Astrocyte (in vitro differentiated cells and primary cell): ENCODE measurements at regions not wholly inside any gene's neighbourhood (a gene's known extent, or its start where the extent isn't known, plus 50 kb on each side); places are given as distances from the start of the nearest gene placed in this dataset.

Source experiments
- DNase-seq: peaks from one replicate; pipeline ENCODE4 v3.0.0-alpha.2; 2010; ENCODE audit warnings: low read depth
- FAIRE-seq: peaks from 2 replicates; lab custom pipeline; 2011; peaks lifted over from hg19 to GRCh38; lab: Jason Lieb, UNC
- H2AFZ ChIP-seq: 2 replicates; pipeline ENCODE4 v1.6.0; 2012; ENCODE audit warnings: low read depth, low read length, inconsistent platforms
- H3K27ac ChIP-seq: 2 replicates; pipeline ENCODE4 v1.5.1; 2011; ENCODE audit warnings: low read depth, low read length, inconsistent platforms
- H3K27me3 ChIP-seq: 2 replicates; pipeline ENCODE4 v1.6.0; 2011; ENCODE audit warnings: low read length, inconsistent platforms; ENCODE audit not compliant: insufficient read depth
- H3K36me3 ChIP-seq: 2 replicates; pipeline ENCODE4 v1.5.1; 2011; ENCODE audit warnings: low read length, inconsistent platforms; ENCODE audit not compliant: insufficient read depth
- H3K4me1 ChIP-seq: 2 replicates; pipeline ENCODE4 v1.5.1; 2011; ENCODE audit warnings: low read length, inconsistent platforms; ENCODE audit not compliant: insufficient read depth
- H3K4me2 ChIP-seq: 2 replicates; pipeline ENCODE4 v1.6.0; 2012; ENCODE audit warnings: low read length, inconsistent platforms
- H3K4me3 ChIP-seq: 2 replicates; pipeline ENCODE4 v1.5.1; 2011; ENCODE audit warnings: low read depth, mild to moderate bottlenecking, low read length, inconsistent platforms; ENCODE audit not compliant: insufficient read depth
- H3K79me2 ChIP-seq: 2 replicates; pipeline ENCODE4 v1.6.0; 2012; ENCODE audit warnings: mild to moderate bottlenecking, low read length, inconsistent platforms; ENCODE audit not compliant: insufficient read depth
- H3K9ac ChIP-seq: 2 replicates; pipeline ENCODE4 v1.6.0; 2012; ENCODE audit warnings: mild to moderate bottlenecking, low read length, inconsistent platforms
- H3K9me3 ChIP-seq: 2 replicates; pipeline ENCODE4 v1.5.1; 2012; ENCODE audit warnings: low read depth, mild to moderate bottlenecking, low read length, inconsistent platforms; ENCODE audit not compliant: insufficient read depth
- H4K20me1 ChIP-seq: 2 replicates; pipeline ENCODE4 v1.6.0; 2012; ENCODE audit warnings: low read length, inconsistent platforms; ENCODE audit not compliant: insufficient read depth
- H3K27ac Mint-ChIP-seq: one replicate; pipeline ENCODE4 v1.8.0; 2021; ENCODE audit warnings: mild to moderate bottlenecking, mixed read lengths; ENCODE audit not compliant: unreplicated experiment
- H3K27me3 Mint-ChIP-seq: one replicate; pipeline ENCODE4 v1.8.0; 2021; ENCODE audit warnings: low read depth, mixed read lengths; ENCODE audit not compliant: unreplicated experiment
- H3K36me3 Mint-ChIP-seq: one replicate; pipeline ENCODE4 v1.8.0; 2021; ENCODE audit warnings: low read depth, mixed read lengths; ENCODE audit not compliant: unreplicated experiment
- H3K4me1 Mint-ChIP-seq: one replicate; pipeline ENCODE4 v1.8.0; 2021; ENCODE audit warnings: low read depth, mixed read lengths; ENCODE audit not compliant: unreplicated experiment
- H3K4me3 Mint-ChIP-seq: one replicate; pipeline ENCODE4 v1.8.0; 2021; ENCODE audit warnings: mild to moderate bottlenecking, moderate library complexity, mixed read lengths; ENCODE audit not compliant: unreplicated experiment
- H3K9me3 Mint-ChIP-seq: one replicate; pipeline ENCODE4 v1.8.0; 2021; ENCODE audit warnings: mild to moderate bottlenecking, mixed read lengths; ENCODE audit not compliant: unreplicated experiment
- CTCF ChIP-seq: IDR thresholded peaks from 2 replicates; pipeline ENCODE4 v1.5.1; 2011; ENCODE audit warnings: low read depth, mild to moderate bottlenecking, inconsistent platforms, low read length, moderate library complexity; ENCODE audit not compliant: insufficient read depth
- EZH2 ChIP-seq: IDR thresholded peaks from 2 replicates; pipeline ENCODE4 v1.6.1; 2012; ENCODE audit warnings: mild to moderate bottlenecking, low read length, inconsistent platforms; ENCODE audit not compliant: insufficient read depth

- no peaks in the 10 kb centered on the region for H3K79me2 ChIP-seq
- no peaks in the 10 kb centered on the region for H3K36me3 ChIP-seq
- no peak overlapping the region for H3K27ac Mint-ChIP-seq
- no peak overlapping the region for H3K9ac ChIP-seq
- no peaks in the 10 kb centered on the region for H3K27me3 ChIP-seq
- peaks cover 3% of the 10 kb centered on the region for H3K27me3 Mint-ChIP-seq
- H3K36me3 Mint-ChIP-seq: no peaks in the 10 kb centered on the region
- H3K4me1 Mint-ChIP-seq: no peaks in the 10 kb centered on the region
- no peak overlapping the region for H3K27ac ChIP-seq
- no peak for FAIRE-seq
- no peaks in the 10 kb centered on the region for H4K20me1 ChIP-seq
- no peak overlapping the region for H3K4me3 Mint-ChIP-seq
- no peak overlapping the region for H2AFZ ChIP-seq
- no peaks in the 10 kb centered on the region for H3K4me1 ChIP-seq
- H3K4me3 ChIP-seq: no peak overlapping the region
- TF ChIP-seq CTCF: no peak
- TF ChIP-seq EZH2: no peak
- H3K9me3 Mint-ChIP-seq: peaks cover 5% of the 10 kb centered on the region
- no peak for DNase-seq
- H3K4me2 ChIP-seq: no peak overlapping the region
- no peaks in the 10 kb centered on the region for H3K9me3 ChIP-seq
These were observed 107.9 kb upstream of the DPPA4 start for GRCh38 chr3:109445210-109445609.

- TF ChIP-seq CTCF (no peak), EZH2 (no peak)
- Histone ChIP-seq H3K4me2 (no peak overlapping the region), H3K27me3 (no peaks in the 10 kb centered on the region), H3K4me3 (no peak overlapping the region), H3K79me2 (no peaks in the 10 kb centered on the region), H3K36me3 (no peaks in the 10 kb centered on the region), H3K4me1 (no peaks in the 10 kb centered on the region), H3K9me3 (no peaks in the 10 kb centered on the region), H3K9ac (no peak overlapping the region), H3K27ac (no peak overlapping the region), H2AFZ (no peak overlapping the region), H4K20me1 (no peaks in the 10 kb centered on the region)
- DNase-seq: no peak
- peaks cover 5% of the 10 kb centered on the region for H3K9me3 Mint-ChIP-seq
- no peak for FAIRE-seq
- H3K27me3 Mint-ChIP-seq: peaks cover 3% of the 10 kb centered on the region
- no peaks in the 10 kb centered on the region for H3K4me1 Mint-ChIP-seq
- no peak overlapping the region for H3K4me3 Mint-ChIP-seq
- H3K27ac Mint-ChIP-seq: no peak overlapping the region
- no peaks in the 10 kb centered on the region for H3K36me3 Mint-ChIP-seq
These were observed 105.2 kb upstream of the DPPA4 start for GRCh38 chr3:109442531-109442930.

- no peaks in the 10 kb centered on the region for H3K9me3 ChIP-seq
- Mint-ChIP-seq H3K36me3 (no peaks in the 10 kb centered on the region), H3K4me3 (no peak overlapping the region), H3K27ac (no peak overlapping the region), H3K4me1 (no peaks in the 10 kb centered on the region), H3K27me3 (peaks cover 3% of the 10 kb centered on the region), H3K9me3 (peaks cover 3% of the 10 kb centered on the region)
- H3K79me2 ChIP-seq: no peaks in the 10 kb centered on the region
- no peaks in the 10 kb centered on the region for H3K36me3 ChIP-seq
- TF ChIP-seq CTCF (no peak), EZH2 (no peak)
- no peak overlapping the region for H3K27ac ChIP-seq
- H3K4me1 ChIP-seq: no peaks in the 10 kb centered on the region
- no peak overlapping the region for H2AFZ ChIP-seq
- FAIRE-seq (no peak), DNase-seq (no peak)
- H3K4me2 ChIP-seq: no peak overlapping the region
- H4K20me1 ChIP-seq: no peaks in the 10 kb centered on the region
- H3K27me3 ChIP-seq: no peaks in the 10 kb centered on the region
- H3K4me3 ChIP-seq: no peak overlapping the region
- H3K9ac ChIP-seq: no peak overlapping the region
These were observed 103.0 kb upstream of the DPPA4 start for GRCh38 chr3:109440353-109440752.
